ENCODE measurements at regions not wholly inside any gene's neighbourhood (a gene's known extent, or its start where the extent isn't known, plus 50 kb on each side); places are given as distances from the start of the nearest gene placed in this dataset.
"Not testable (repeated sequence)": the region's sequence is repeated elsewhere in the genome, so short reads cannot be mapped to it uniquely, and the experiment has no call there.

DNA sequence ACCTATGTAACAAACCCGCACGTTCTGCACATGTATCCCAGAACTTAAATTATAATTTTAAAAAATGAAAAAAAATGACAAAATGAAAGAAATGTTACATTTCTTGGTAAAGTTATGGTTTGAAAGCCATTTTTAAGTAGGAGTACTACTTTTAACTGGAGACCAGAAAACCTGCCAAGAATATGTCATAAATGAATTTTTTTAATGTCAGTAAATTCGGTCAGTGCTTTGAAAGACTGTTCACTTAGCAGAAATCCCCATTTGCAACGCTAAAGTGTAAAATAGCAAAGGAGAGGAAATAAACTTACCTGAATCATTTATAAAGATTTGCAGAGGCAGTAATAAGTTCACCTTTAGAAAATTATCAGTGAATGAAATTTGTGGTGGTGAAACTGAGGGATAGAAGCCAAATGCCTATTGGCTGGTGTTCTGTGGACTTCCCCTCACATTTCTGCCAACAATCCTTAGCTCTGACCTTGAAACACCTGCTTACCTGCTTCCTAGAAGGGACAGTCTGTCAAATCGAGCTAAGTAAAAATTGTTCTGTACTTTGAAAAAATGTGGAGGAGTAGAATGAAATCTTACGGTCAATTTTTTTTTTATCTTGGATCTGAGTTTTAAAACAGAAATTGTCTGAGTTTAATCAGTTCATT, 714.2 kb downstream of the SLC6A15 start:
- Mint-ChIP-seq H3K4me3 (no peak overlapping the region), H3K27me3 (ENCODE audit: low read depth in 3 of 3) (no peaks in the 10 kb centered on the region), H3K36me3 (no peaks in the 10 kb centered on the region), H3K27ac (no peak overlapping the region), H3K9me3 (peaks cover 13 to 36% (median 28%) of the 10 kb centered on the region in 6 donors), H3K4me1 (no peaks in the 10 kb centered on the region)
- no peak for DNase-seq

DNA sequence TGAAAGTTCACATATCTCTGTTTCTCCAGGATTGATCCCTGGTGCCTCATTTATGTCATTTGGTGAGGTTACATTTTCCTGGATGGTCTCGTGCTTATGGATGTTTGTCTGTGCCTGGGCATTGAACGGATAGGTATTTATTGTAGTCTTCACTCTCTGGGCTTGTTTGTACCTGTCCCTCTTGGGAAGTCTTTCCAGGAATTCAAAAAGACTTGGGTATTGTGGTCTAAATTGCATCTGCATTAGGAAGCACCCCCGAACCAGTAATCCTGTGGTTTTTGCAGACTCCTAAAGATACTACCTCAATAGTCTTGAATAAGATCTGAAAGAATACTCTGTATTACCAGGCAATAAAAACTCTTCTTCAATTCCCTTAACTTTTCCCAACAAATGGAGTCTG, 720.8 kb downstream of the SLC6A15 start:
- peaks cover 14 to 70% (median 37%) of the 10 kb centered on the region in 6 donors for H3K9me3 Mint-ChIP-seq
- H3K27me3 Mint-ChIP-seq (ENCODE audit: low read depth in 3 of 3) = peaks cover 0 to 1% (median 0%) of the 10 kb centered on the region in 3 donors
- H3K4me1 Mint-ChIP-seq = no peaks in the 10 kb centered on the region
- no peak for DNase-seq
- no peak overlapping the region for H3K4me3 Mint-ChIP-seq
- H3K36me3 Mint-ChIP-seq = no peaks in the 10 kb centered on the region
- H3K27ac Mint-ChIP-seq = no peak overlapping the region

DNA sequence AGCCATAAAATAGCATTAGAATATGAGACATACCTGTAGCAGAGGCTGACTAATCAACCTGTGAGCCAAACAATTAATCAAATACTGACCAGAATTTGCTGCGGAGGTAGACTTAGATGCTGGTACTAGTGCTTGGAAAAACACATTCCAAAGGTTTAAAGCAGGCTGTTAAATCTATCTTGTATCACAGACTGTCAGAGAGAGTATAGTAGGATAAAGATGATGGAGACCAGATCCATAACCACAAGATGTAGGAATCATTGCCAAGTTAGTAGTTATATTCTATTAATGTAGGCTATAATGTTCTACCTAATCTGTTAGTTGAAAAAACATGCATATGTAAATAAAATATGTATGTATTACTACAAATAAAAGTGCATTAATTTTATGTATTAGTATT, 726.2 kb downstream of the SLC6A15 start:
- Mint-ChIP-seq H3K27ac (no peak overlapping the region), H3K36me3 (no peaks in the 10 kb centered on the region), H3K9me3 (peaks cover 8 to 54% (median 19%) of the 10 kb centered on the region in 6 donors), H3K4me3 (no peak overlapping the region), H3K27me3 (ENCODE audit: low read depth in 3 of 3) (peaks cover 0 to under 1% (median 0%) of the 10 kb centered on the region in 3 donors), H3K4me1 (no peaks in the 10 kb centered on the region)
- no peak for DNase-seq

DNA sequence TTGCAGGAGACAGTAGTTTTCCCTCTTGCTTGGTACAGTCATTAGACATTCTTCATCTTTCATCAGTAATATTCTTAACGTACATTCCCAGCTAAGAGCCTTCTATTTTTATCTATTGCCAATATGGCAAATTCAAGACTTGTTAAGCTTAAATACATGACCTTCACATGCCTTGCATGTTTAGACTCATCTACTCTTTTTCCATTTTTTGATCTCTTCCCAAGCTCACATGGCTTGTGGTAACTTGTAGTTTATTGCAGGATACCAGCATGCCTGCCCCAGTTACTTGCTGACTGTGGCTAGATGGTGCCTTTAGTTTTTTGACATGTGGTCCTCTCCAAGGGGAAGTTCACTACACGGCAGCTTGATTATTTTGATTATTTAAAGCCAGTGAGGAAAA, 729.0 kb downstream of the SLC6A15 start:
- Mint-ChIP-seq H3K9me3 (peaks cover 3 to 45% (median 15%) of the 10 kb centered on the region in 6 donors), H3K27me3 (ENCODE audit: low read depth in 3 of 3) (peaks cover 0 to 1% (median 0%) of the 10 kb centered on the region in 3 donors), H3K4me3 (no peak overlapping the region), H3K4me1 (no peaks in the 10 kb centered on the region), H3K36me3 (no peaks in the 10 kb centered on the region), H3K27ac (no peak overlapping the region)
- no peak for DNase-seq

DNA sequence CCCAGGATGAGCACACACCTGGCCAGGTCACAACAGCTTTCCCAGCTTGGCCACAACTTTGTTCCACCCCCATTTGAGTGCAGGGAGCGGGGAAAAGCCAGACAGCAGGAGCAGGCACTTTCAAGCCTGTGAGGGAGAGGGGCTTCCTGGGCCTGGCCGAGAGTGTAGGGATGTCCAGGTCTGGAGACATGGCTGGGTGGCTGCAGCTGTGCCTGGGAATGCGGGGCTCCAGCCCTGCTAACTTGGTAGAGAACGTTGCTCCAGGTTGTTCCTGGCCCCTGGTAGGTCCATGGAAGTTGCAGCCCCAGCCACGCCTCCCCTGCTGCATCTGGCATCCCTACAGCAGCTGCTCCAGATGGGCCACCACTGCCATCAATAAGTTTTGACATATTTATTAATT, 738.5 kb downstream of the SLC6A15 start:
- no peaks in the 10 kb centered on the region for H3K4me1 Mint-ChIP-seq
- peaks cover 0 to 3% (median 0%) of the 10 kb centered on the region in 3 donors for H3K27me3 Mint-ChIP-seq (ENCODE audit: low read depth in 3 of 3)
- peaks cover 2 to 33% (median 6%) of the 10 kb centered on the region in 6 donors for H3K9me3 Mint-ChIP-seq
- H3K27ac Mint-ChIP-seq = no peak overlapping the region
- DNase-seq = no peak
- no peak overlapping the region for H3K4me3 Mint-ChIP-seq
- no peaks in the 10 kb centered on the region for H3K36me3 Mint-ChIP-seq

DNA sequence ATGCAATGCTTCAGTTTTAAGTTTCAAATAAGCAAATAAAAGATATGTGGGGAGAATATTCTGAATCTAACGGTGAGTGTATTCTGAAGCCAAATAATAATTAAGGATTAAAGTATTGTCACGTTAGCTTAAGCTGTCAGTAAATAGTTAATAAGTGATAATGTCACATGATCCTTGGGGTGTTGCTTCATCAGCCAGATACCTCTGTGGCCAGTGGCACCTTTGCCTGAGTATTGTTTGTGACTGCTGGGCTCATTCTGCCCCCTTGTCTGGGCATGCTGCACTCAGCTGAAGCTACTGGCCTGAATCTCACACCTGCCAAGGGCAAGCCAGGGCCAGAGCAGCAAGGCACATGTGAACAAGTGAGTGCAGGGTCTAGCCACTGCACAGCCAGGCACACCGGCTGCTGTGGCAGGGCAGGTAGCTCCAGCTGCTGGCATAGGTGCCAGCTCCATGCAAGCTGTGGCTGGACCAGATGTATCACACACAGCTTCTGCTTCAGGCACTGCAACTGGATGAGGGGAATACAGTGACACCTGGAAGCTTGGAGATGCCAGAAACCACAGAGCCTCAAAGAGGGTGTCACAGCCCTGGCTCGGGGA, 739.7 kb downstream of the SLC6A15 start:
- Mint-ChIP-seq H3K4me3 (no peak overlapping the region), H3K27ac (no peak overlapping the region), H3K9me3 (peaks cover 0 to 33% (median 7%) of the 10 kb centered on the region in 6 donors)

DNA sequence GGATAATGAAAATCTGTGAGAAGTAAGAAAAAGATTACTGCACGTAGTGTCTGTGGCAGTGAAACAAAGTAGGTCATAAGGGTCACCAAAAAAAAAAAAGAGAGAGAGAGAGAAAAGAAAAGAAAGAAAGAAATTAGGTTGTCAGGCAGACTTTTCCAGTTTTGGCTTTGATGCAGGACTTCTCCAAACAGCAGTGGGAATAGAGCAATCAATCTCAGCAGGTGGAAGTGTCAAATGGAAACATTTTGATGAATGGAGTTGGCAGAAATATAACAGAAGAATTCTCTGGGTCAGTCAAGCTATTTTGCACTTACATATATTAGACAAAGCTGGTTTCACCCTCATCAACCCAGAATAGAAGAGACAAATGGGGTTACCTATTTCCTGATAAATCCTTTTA, 745.8 kb downstream of the SLC6A15 start:
- Mint-ChIP-seq H3K9me3 (peaks cover 5 to 40% (median 14%) of the 10 kb centered on the region in 6 donors), H3K4me3 (no peak overlapping the region), H3K27ac (no peak overlapping the region), H3K36me3 (no peaks in the 10 kb centered on the region), H3K4me1 (no peaks in the 10 kb centered on the region), H3K27me3 (ENCODE audit: low read depth in 3 of 3) (no peaks in the 10 kb centered on the region)
- no peak for DNase-seq

More for the DNA sequence above, 739.7 kb downstream of the SLC6A15 start:
- no peaks in the 10 kb centered on the region for H3K4me1 Mint-ChIP-seq
- H3K27me3 Mint-ChIP-seq (ENCODE audit: low read depth in 3 of 3) = peaks cover 0 to 1% (median 0%) of the 10 kb centered on the region in 3 donors
- no peak for DNase-seq
- H3K36me3 Mint-ChIP-seq = no peaks in the 10 kb centered on the region

DNA sequence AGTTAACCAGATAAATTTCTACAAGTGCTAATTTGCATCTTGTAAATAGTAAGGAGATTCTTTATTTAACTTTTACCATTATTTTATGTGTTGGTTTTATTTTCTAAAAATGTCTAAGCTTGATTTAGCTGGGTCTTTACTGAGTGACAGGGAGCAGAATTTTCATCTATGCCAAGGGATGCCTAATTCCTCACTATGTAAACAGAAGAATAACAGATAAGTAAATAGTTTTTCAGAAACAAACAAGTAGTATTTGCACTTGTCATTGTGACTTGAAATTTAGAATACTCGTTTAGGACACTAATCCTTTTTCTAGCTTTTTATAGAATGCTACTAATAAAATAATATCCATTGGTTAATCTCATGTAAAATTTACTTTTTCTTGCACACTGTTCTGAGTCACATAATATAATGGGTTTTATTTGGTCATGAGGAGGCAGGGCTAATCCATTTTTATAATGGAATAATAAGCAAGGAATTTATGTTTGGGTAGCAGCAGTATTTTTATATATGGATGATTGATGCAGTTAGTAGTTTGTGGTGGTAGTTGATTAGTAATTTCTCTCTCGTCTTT, 746.5 kb downstream of the SLC6A15 start:
- Mint-ChIP-seq H3K27me3 (ENCODE audit: low read depth in 3 of 3) (no peaks in the 10 kb centered on the region), H3K27ac (no peak overlapping the region), H3K4me3 (no peak overlapping the region), H3K4me1 (no peaks in the 10 kb centered on the region), H3K36me3 (no peaks in the 10 kb centered on the region), H3K9me3 (peaks cover 6 to 39% (median 17%) of the 10 kb centered on the region in 6 donors)
- DNase-seq = no peak

DNA sequence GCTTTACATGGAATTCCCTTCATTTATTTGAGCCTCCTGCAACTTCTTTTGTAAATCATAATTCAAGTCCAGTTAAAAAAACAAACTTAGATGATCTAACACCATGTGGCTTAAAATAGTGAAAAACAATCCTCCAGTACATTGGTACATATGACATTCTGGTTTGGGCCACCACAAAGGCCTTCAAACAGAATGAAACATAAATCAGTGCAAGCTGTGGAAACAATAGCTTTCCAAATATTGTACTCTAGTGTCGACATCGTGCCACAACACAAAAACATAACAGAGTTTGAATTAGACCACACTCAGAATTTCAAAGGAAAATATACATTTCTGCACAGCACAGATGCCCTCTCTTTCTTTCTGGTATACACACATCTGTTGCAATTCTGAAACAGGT, 751.3 kb downstream of the SLC6A15 start:
- H3K4me3 Mint-ChIP-seq = no peak overlapping the region
- H3K27me3 Mint-ChIP-seq (ENCODE audit: low read depth in 3 of 3) = no peaks in the 10 kb centered on the region
- H3K36me3 Mint-ChIP-seq = no peaks in the 10 kb centered on the region
- H3K27ac Mint-ChIP-seq = no peak overlapping the region
- no peak for DNase-seq
- peaks cover 5 to 49% (median 16%) of the 10 kb centered on the region in 6 donors for H3K9me3 Mint-ChIP-seq
- no peaks in the 10 kb centered on the region for H3K4me1 Mint-ChIP-seq

DNA sequence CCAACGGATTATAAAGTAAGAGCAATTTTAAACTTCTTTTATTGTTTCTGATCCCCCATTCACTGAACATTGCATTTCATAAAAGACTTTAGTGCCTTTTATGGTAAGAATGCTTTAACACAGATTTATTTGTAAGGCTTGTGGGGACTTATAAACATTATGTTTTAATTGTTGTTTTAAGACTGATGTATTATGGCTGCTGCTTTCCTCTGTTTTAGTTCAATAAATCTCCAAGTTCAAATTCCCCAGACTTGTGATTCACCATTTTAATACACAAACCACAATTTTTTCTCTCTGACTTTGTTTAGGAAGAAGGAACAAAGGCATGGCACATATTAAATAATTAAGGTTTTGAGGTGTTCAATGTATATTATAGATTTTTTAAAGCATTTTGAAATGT, 753.3 kb downstream of the SLC6A15 start:
- no peak overlapping the region for H3K4me3 Mint-ChIP-seq
- no peaks in the 10 kb centered on the region for H3K4me1 Mint-ChIP-seq
- H3K9me3 Mint-ChIP-seq = peaks cover 3 to 45% (median 17%) of the 10 kb centered on the region in 6 donors
- no peaks in the 10 kb centered on the region for H3K36me3 Mint-ChIP-seq
- H3K27me3 Mint-ChIP-seq (ENCODE audit: low read depth in 3 of 3) = no peaks in the 10 kb centered on the region
- DNase-seq = no peak
- H3K27ac Mint-ChIP-seq = no peak overlapping the region

DNA sequence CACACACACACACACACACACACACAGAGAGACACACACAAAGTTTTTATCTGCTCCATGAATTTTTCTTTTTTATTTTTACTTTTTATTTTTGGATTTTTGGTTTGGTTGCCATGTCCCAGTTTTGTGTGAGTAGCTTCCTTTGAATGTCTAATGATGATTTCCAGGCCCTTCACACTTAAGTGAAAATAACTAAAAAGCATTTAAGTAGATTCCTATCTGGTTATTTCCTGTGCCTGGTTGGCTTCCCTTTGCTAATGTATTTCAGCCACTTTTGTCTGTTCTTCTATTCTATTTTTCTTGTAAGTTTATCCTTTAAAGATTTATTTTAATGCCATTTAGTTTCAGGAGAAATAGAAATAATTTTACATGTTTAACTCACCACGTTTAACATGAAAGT, 755.4 kb downstream of the SLC6A15 start:
- Mint-ChIP-seq H3K27ac (no peak overlapping the region), H3K4me3 (no peak overlapping the region), H3K27me3 (ENCODE audit: low read depth in 3 of 3) (no peaks in the 10 kb centered on the region), H3K9me3 (peaks cover 7 to 45% (median 22%) of the 10 kb centered on the region in 6 donors), H3K4me1 (no peaks in the 10 kb centered on the region), H3K36me3 (no peaks in the 10 kb centered on the region)
- DNase-seq = no peak

DNA sequence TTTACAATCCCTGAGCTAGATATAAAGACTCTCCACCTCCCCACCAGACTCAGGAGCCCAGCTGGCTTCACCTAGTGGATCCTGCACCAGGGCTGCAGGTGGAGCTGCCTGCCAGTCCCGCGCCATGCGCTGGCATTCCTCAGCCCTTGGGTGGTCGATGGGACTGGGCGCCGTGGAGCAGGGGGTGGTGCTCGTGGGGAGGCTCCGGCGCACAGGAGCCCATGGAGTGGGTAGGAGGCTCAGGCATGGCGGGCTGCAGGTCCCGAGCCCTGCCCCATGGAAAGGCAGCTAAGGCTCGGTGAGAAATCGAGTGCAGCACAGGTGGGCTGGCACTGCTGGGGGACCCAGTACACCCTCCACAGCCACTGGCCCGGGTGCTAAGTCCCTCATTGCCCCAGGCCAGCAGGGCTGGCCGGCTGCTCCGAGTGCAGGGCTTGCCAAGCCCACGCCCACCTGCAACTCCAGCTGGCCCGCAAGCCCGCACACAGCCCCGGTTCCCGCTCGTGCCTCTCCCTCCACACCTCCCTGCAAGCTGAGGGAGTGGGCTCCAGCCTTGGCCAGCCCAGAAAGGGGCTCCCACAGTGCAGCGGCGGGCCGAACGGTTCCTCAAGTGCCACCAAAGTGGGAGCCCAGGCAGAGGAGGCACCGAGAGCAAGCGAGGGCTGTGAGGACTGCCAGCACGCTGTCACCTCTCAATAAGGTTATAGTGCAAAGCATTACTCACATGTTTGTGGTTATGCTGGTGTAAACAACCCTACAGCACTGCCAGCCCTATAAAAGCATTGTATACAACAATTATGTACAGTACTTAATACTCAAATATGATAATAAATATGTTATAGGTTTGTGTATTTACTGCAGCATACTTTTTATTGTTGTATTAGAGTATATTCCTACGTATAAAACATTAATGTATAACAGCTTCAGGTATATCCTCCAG, 757.3 kb downstream of the SLC6A15 start:
- not testable (repeated sequence) for H3K27me3 Mint-ChIP-seq (ENCODE audit: low read depth in 3 of 3); DNase-seq; H3K36me3 Mint-ChIP-seq; H3K4me3 Mint-ChIP-seq; H3K27ac Mint-ChIP-seq; H3K4me1 Mint-ChIP-seq
- H3K9me3 Mint-ChIP-seq = peaks cover 7 to 41% (median 19%) of the 10 kb centered on the region in 6 donors

DNA sequence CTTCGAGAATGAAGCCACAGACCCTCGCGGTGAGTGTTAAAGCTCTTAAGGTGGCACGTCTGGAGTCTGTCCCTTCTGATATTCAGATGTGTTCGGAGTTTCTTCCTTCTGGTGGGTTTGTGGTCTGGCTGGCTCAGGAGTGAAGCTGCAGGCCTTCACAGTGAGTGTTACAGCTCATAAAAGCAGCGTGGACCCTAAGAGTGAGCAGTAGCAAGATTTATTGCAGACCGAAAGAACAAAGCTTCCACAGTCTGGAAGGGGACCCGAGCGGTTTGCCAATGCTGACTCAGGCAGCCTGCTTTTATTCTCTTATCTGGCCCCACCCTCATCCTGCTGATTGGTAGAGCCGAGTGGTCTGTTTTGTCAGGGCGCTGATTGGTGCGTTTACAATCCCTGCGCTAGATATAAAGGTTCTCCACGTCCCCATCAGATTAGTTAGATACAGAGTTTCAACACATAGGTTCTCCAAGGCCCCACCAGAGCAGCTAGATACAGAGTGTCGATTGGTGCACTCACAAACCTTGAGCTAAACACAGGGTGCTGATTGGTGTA, 758.1 kb downstream of the SLC6A15 start:
- not testable (repeated sequence) for H3K4me3 Mint-ChIP-seq; H3K27me3 Mint-ChIP-seq (ENCODE audit: low read depth in 3 of 3)
- peaks cover 7 to 48% (median 23%) of the 10 kb centered on the region in 6 donors for H3K9me3 Mint-ChIP-seq

More for the DNA sequence above, 758.1 kb downstream of the SLC6A15 start:
- not testable (repeated sequence) for H3K36me3 Mint-ChIP-seq, DNase-seq, H3K27ac Mint-ChIP-seq, H3K4me1 Mint-ChIP-seq
